ENCODE measurements at regions not wholly inside any gene's neighbourhood (a gene's known extent, or its start where the extent isn't known, plus 50 kb on each side); places are given as distances from the start of the nearest gene placed in this dataset.
"Not testable (repeated sequence)": the region's sequence is repeated elsewhere in the genome, so short reads cannot be mapped to it uniquely, and the experiment has no call there.

GRCh38 chr13:86253497-86253896, 454.3 kb upstream of the SLITRK6 start:
- ATAC-seq; H3K36me3 ChIP-seq (replicated peaks in 1 of 2; ENCODE audit: control insufficient read depth in 1 of 2, insufficient read depth in 2 of 2, low read length in 2 of 2); H3K27ac ChIP-seq (ENCODE audit: extremely low read length, insufficient read depth, low read length); FAIRE-seq; H3K79me2 ChIP-seq (ENCODE audit: insufficient read depth, low read length); H3K27me3 ChIP-seq (ENCODE audit: control insufficient read depth in 1 of 2, insufficient read depth in 2 of 2, low read length in 2 of 2); H3K4me1 ChIP-seq (ENCODE audit: insufficient read depth, low read length); intact Hi-C loops (cut with micrococcal nuclease; ENCODE audit: unreplicated experiment); DNase-seq (ENCODE audit: low spot score); H3K4me3 ChIP-seq (replicated peaks in 1 of 3; ENCODE audit: insufficient read depth in 1 of 3, low read depth in 2 of 3, low read length in 3 of 3); H4K20me1 ChIP-seq (ENCODE audit: insufficient read depth, low read length); H3K9me3 ChIP-seq (ENCODE audit: low read length); CTCF ChIA-PET (ENCODE audit: low intra/inter-chr PET ratio, low total read pairs); in situ Hi-C loops (cut with HindIII; ENCODE audit: extremely low pct_ligation_motif_present, low pct_unique_long_range_greater_than_20kb); H3K9ac ChIP-seq (ENCODE audit: insufficient read depth, low read depth, low read length); H2AFZ ChIP-seq (ENCODE audit: low read length); POLR2A ChIA-PET; H3K4me2 ChIP-seq (ENCODE audit: low read depth, low read length); BruUV-seq (replicated peaks): not testable (repeated sequence)
- WGBS (ENCODE audit: low lambda C conversion rate): no CpG with 5 or more reads among the region's 5 CpGs

- POLR2A ChIA-PET; H2AFZ ChIP-seq (ENCODE audit: low read length); H3K9ac ChIP-seq (ENCODE audit: insufficient read depth, low read depth, low read length); H3K79me2 ChIP-seq (ENCODE audit: insufficient read depth, low read length); H3K27me3 ChIP-seq (ENCODE audit: control insufficient read depth in 1 of 2, insufficient read depth in 2 of 2, low read length in 2 of 2); ATAC-seq; H3K9me3 ChIP-seq (ENCODE audit: low read length); H3K4me2 ChIP-seq (ENCODE audit: low read depth, low read length); H3K27ac ChIP-seq (ENCODE audit: extremely low read length, insufficient read depth, low read length); FAIRE-seq; H3K4me3 ChIP-seq (replicated peaks in 1 of 3; ENCODE audit: insufficient read depth in 1 of 3, low read depth in 2 of 3, low read length in 3 of 3); H3K4me1 ChIP-seq (ENCODE audit: insufficient read depth, low read length); H3K36me3 ChIP-seq (replicated peaks in 1 of 2; ENCODE audit: control insufficient read depth in 1 of 2, insufficient read depth in 2 of 2, low read length in 2 of 2); DNase-seq (ENCODE audit: low spot score); intact Hi-C loops (cut with micrococcal nuclease; ENCODE audit: unreplicated experiment); BruUV-seq (replicated peaks); H4K20me1 ChIP-seq (ENCODE audit: insufficient read depth, low read length); CTCF ChIA-PET (ENCODE audit: low intra/inter-chr PET ratio, low total read pairs); in situ Hi-C loops (cut with HindIII; ENCODE audit: extremely low pct_ligation_motif_present, low pct_unique_long_range_greater_than_20kb): not testable (repeated sequence)
- WGBS (ENCODE audit: low lambda C conversion rate): no CpG with 5 or more reads among the region's 2 CpGs
Measured at GRCh38 chr13:86255820-86256219, 456.6 kb upstream of the SLITRK6 start.

- H3K4me3 ChIP-seq (replicated peaks in 1 of 3; ENCODE audit: insufficient read depth in 1 of 3, low read depth in 2 of 3, low read length in 3 of 3): no peak overlapping the region
- no peak overlapping the region for H2AFZ ChIP-seq (ENCODE audit: low read length)
- H3K27me3 ChIP-seq (ENCODE audit: control insufficient read depth in 1 of 2, insufficient read depth in 2 of 2, low read length in 2 of 2): no peaks in the 10 kb centered on the region
- H3K9me3 ChIP-seq (ENCODE audit: low read length): no peaks in the 10 kb centered on the region
- ChIA-PET CTCF (ENCODE audit: low intra/inter-chr PET ratio, low total read pairs) (no interaction called here), POLR2A (no interaction called here)
- no peaks in the 10 kb centered on the region for H3K36me3 ChIP-seq (replicated peaks in 1 of 2; ENCODE audit: control insufficient read depth in 1 of 2, insufficient read depth in 2 of 2, low read length in 2 of 2)
- intact Hi-C loops (cut with micrococcal nuclease; ENCODE audit: unreplicated experiment): no loop called here
- no peak overlapping the region for H3K4me2 ChIP-seq (ENCODE audit: low read depth, low read length)
- H3K9ac ChIP-seq (ENCODE audit: insufficient read depth, low read depth, low read length): no peak overlapping the region
- ATAC-seq (no peak), FAIRE-seq (no peak), DNase-seq (ENCODE audit: low spot score) (no peak)
- TF ChIP-seq ZFP37 (CRISPR knock-in tag; IDR thresholded peaks at IDR 0.05; ENCODE audit: borderline replicate concordance): no peak
- no peak for TF ChIP-seq SRY (CRISPR knock-in tag; IDR thresholded peaks at IDR 0.05)
- TF ChIP-seq YEATS2 (CRISPR knock-in tag; IDR thresholded peaks at IDR 0.05; ENCODE audit: borderline replicate concordance): no peak
- no peak for TF ChIP-seq HOXD1 (CRISPR knock-in tag; IDR thresholded peaks at IDR 0.05)
- TF ChIP-seq ZNF430 (CRISPR knock-in tag; IDR thresholded peaks at IDR 0.05): no peak
- no peak for TF ChIP-seq NFIC (IDR thresholded peaks at IDR 0.05; ENCODE audit: low read length)
- no peak for TF ChIP-seq TRIM24 (CRISPR knock-in tag; IDR thresholded peaks at IDR 0.05)
- no peak for TF ChIP-seq PBX3 (CRISPR knock-in tag; IDR thresholded peaks at IDR 0.05; ENCODE audit: borderline replicate concordance)
- H3K4me1 ChIP-seq (ENCODE audit: insufficient read depth, low read length): no peaks in the 10 kb centered on the region
- in situ Hi-C loops (cut with HindIII; ENCODE audit: extremely low pct_ligation_motif_present, low pct_unique_long_range_greater_than_20kb): no loop called here
- H3K27ac ChIP-seq (ENCODE audit: extremely low read length, insufficient read depth, low read length): no peak overlapping the region
- H4K20me1 ChIP-seq (ENCODE audit: insufficient read depth, low read length): no peaks in the 10 kb centered on the region
- no TSS peak for BruUV-seq (replicated peaks)
- no peaks in the 10 kb centered on the region for H3K79me2 ChIP-seq (ENCODE audit: insufficient read depth, low read length)
Measured at GRCh38 chr13:86269511-86269910, 470.3 kb upstream of the SLITRK6 start.

Data from HepG2 (cell line).